NCI-H526 (cell line): ENCODE measurements at regions not wholly inside any gene's neighbourhood (a gene's known extent, or its start where the extent isn't known, plus 50 kb on each side); places are given as distances from the start of the nearest gene placed in this dataset.
"Not testable (repeated sequence)": the region's sequence is repeated elsewhere in the genome, so short reads cannot be mapped to it uniquely, and the experiment has no call there.

Experiments
- DNase-seq, 2 experiments: peaks; one replicate each; lab custom pipeline; 2025; lab: John Stamatoyannopoulos, UW

DNA sequence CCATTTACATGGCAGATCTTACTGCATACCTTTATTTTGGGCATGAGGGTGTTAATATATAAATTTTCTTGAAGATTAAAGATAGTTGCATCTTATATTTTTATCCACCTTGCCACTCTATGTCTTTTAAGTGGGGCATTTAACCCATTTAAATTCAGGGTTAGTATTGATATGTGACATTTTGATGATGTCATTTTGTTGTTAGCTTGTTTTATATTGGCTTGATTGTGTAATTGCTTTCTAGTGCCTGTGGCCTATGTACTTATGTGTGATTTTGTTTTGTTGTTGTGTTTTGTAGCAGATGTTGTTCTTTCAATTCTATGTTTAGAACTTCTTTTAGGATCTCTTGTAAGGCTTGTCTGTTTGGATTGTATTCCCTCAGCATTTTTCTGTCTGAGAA, 939.9 kb upstream of the CDH9 start:
- no peak for DNase-seq

DNA sequence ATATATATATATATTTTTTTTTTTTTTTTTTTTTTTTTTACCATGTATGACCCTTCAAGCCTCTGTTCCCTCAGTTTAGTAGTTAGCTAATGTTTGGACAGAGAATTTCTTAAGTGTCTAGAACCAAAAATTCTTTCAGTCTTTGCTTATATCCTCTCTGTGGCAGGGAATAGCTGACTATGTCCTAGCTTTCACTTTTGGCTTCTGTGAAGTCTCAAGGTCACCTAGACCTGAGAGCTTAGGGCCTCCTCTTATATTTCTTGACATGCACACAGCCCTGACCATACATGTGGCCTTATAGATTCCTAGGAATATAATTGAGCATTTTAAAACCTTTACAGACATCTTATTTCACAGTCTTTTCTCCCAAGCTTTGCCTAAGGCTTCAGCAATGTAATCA, 930.8 kb upstream of the CDH9 start:
- DNase-seq = no peak

DNA sequence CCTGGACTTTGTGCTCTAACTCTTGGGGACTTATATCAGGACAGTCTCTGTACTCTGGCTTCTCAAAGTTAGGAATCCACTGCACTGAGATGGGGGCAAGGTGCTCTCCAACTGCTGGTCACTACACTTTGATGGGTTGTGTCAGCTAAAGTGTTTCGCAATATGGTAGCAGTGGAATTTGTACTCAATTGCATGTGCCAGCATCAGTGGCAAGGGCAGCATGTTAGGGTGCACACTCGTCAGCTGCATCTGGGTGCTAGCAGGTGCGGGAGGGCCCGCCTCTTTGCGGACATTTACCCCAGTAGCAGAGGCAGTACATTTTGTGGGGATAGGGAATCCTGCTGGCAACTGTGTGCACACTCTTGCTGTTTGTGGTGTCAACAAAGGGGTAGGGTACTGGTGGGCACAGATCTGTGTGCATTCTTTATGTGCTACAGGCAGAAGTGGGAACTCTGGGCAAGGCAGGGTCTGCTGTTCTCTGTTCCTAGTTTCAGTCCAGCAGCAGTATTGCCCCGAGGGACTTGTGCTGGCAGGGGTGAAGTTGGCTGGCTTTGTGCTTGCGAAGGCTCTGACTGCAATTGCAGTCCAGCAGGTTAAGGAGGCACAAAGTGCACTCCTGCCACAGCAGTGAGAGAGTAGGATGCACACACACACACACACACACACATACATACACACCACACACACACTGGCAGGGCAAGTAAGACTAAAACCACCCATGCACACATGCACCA, 924.8 kb upstream of the CDH9 start:
- no peak for DNase-seq

DNA sequence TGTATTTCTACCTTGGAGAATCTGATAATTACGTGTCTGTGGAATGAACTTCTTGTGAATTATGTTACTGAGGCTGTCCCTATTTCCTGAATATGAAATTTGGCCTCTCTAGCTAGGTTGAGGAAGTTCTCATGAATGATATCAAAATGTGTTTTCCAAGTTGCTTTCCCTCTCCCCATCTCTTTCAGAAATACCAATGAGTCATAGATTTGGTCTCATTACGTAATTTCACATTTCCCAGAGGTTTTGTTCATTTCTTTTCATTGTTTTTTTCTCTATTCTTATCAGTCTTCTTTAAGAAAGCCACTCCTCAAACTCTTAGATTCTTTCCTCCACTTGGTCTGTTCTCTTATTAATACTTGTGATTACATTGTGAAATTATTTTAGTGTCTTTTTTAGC, 923.8 kb upstream of the CDH9 start:
- no peak for DNase-seq

DNA sequence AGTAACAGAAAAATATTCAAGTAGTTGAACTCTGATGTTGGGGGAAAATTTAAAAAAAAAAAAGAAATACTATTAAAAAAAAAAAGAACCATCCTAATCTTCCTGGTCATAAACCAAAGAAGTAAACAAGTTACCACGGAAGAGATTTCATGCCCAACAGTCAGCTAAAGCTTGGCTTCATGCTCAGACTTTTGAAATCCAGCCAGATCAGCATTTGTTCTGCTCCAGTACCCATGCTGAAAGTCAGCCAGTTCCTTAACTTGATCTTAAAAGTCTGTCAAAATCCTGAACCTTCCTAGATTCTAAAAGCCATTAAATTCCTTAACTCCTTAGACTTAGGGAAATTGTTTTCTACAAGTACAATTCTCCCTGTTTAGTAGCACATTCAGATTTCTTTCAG, 908.7 kb upstream of the CDH9 start:
- DNase-seq = no peak

DNA sequence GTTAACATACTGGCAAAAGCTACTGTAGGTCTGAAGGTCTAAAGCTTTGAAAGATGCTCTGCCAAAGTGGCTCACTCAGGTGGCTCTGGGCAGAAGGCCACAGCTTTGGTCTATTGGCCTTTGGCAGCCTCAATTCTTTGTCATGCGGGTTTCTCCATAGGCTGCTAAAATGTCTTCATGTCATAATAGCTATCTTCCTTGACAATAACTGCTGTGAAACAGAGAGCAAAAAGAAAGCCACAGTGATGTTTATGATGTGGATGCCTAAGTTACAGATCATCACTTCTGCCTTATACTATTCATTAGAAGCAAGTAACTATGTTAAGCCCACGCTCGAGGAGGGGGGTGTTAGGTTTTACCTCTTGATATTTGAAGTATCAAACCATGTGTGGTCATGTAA, 906.1 kb upstream of the CDH9 start:
- DNase-seq = no peak

DNA sequence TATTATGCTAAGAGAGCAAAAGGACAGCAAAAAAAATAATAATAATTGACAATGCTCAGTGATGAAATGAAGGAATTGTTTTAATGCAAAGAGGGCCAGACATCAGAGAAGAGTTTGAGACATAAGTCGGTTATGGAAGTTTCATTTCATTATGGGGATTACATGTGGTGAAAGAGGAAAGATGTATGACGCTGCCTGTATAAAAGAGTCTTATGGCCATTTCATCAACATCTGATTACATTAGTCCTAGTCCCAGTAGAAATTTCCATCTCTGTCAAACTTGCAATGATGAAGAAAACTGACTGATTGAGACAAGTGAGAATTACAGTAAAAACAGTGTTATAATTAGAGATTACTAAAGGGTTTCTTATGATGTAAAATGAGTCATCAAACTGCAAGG, 900.6 kb upstream of the CDH9 start:
- DNase-seq = no peak

DNA sequence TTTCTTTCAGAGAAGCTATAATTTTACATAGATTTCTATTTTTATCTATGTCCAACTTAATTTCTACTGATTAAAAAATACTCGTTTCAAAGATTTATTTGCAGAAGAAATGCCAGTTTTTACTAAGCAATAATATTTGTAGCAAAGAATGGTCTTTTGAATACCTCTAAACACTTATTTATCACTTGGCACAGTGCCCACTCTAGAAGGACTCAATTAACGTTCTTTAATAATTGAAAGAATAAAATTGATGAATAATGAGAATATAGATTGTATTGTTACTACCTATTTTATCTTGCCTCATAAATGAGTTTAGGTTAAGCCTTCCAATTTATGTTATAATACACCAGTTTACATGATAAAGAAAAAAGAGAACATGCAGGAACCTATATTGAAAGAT, 889.7 kb upstream of the CDH9 start:
- DNase-seq = no peak

DNA sequence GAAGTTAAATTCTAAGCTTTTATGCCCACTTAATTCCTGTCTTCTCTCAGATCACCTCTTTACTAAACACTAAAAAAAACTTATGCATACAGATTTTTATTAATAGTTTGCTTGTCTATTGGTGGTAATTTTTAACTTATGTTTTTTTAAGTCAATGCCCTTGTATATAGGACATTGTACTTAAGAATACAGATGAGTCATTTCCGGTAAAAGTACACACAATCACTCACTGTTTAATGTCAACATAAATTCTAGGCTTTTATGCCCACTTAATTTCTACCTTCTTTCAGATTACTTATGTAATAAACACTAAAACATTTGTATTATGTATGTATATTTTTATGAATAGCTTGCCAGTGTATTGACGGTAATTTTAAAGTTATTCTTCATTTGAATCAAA, 872.8 kb upstream of the CDH9 start:
- no peak for DNase-seq

DNA sequence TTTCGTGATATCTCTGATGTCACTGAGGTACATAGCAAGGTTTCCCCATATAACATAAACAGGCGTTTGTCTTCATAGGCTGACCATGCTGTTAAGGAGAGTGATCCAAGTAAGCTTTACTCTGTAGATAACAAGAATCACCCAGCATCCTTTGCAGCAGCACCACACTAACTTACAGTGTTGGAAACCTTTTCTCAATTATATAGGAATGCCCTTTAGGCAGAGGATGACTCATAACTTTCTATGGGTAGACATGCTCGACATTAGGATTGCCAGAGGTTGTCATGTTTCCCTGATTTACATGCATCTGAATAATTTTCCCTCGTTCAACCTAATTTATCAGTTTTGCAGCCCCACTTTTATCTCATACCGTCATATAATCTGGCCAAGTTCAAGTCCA, 870.0 kb upstream of the CDH9 start:
- no peak for DNase-seq

DNA sequence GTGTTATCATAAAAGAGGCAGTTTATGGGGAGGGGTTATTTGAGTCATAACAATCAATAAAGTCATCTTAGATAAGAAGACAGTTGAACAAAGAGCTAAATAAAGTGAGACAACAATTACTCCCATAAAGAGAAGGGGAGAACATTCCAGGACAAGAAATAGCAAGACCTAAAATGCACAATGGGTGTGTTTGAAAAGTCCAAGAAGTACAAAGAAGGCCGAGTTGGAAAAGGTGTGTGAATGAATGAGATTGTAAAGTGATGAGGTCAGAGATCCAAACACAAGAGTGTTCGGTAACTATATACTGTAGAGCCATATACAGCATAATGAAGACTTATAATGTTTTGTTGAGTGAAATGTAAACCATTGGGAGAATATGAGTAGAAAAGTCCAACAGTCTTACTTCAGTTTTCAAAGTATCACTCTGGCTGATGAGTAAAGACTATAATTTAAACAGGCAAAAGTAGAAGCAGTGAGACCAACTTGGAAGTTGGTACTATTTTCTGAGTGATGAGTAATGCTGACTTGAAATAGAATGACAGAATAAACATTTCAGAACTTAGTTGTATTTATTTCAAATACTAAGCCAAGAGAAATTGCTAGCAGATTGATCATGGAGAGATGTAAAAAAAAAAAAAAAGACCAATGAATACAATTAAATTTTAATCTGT, 868.7 kb upstream of the CDH9 start:
- no peak for DNase-seq

DNA sequence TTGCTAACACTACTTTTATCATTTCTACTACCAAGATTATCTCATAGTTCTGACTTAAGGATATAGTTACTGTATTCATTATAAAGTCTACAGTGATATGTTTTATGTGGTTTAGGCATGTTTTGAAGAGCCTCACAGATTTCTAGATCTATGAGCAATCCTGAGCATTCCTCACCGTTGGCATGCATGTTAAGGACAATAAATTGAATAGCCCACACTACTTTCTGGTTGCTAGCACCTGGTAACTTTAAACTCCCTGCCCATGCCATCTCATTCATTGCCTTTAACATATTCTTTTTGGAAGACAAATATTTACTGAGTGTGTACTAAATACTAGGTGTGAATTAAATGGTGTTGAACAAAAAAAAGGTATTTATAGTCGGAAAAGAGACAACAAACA, 868.1 kb upstream of the CDH9 start:
- no peak for DNase-seq

DNA sequence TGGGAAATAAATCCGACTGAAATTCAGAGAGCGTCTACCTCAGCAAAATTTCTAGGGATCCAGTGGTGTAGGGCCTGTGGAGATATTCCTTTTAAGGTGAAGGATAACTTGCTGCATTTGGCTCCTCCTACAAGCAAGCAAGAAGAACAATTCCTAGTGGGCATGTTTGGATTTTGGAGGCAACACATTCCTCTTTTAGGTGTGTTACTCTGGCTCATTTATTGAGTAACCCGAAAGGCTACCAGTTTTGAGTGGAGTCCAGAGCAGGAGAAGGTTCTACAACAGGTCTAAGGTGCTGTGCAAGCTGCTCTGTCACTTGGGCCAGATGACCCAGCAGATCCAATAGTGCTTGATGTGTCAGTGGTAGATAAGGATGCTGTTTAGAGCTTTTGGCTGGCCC, 862.4 kb upstream of the CDH9 start:
- DNase-seq = no peak

DNA sequence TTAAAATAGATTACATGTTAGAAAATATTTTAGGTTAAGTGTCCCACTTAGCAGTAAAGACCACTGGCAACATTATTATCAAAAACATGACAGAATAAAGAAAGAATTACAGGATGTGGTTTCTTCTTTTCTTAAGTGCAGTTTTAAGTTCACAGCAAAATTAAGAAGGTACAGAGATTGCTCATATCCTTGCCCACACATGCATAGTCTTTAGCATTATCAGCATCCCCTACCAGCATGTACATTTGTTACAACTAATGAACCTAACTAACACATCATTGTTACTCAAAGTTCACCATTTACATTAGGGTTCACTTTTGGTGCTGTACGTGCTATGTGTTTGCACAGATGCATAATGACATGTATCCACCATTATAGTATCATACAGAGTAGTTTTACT, 837.7 kb upstream of the CDH9 start:
- no peak for DNase-seq

DNA sequence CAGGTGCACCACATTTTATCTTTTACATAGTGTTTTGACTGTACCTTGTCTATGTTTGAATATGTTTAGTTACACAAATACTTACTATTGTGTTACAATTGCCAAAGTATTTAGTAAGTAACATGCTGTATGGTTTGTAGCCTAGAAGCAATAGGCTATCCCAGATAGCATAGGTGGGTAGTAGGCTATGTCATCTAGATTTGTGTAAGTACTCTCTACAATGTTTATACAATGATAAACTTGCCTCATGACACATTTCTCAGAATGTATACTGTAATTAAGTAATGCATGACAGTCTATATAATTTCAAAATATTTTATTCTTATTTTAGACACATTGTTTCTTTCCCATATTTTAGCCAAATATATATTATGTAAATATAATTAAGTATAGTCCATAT, 836.8 kb upstream of the CDH9 start:
- DNase-seq = no peak

DNA sequence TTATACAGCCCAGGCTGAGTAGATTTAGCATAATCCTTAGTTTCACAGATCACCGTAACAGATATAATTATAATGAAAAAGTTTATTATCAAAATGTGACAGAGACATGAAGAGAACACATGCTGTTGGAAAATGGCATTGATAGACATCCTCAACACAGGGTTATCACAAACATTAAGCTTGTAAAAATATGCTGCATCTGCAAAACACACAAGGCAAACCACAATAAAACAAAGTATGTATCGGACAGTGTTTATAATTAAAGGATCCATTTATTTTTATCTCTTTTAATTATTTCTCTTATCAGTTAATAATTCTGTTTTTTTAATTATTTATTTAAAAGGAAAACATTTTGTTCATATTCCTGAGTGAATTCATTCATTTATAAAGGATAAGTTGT, 829.9 kb upstream of the CDH9 start:
- no peak for DNase-seq

DNA sequence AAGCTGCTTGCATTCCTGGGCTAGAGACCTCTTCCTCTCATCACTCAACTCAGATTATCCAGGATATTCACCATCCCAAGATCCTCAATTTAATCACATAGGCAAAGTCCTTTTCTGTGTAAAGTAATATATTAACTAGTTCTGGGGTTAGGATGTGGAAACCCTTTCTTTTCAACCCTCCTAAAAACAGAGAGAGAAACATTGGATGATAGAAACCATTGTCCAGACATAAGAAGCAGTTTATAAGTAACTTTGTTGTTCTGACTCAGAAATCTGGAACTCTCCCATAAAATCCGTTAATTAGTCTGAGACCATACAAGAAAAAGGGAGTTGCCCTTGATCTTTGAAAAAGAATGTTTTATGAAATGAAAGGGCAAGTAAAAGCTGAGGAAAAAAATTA, 817.1 kb upstream of the CDH9 start:
- no peak for DNase-seq

DNA sequence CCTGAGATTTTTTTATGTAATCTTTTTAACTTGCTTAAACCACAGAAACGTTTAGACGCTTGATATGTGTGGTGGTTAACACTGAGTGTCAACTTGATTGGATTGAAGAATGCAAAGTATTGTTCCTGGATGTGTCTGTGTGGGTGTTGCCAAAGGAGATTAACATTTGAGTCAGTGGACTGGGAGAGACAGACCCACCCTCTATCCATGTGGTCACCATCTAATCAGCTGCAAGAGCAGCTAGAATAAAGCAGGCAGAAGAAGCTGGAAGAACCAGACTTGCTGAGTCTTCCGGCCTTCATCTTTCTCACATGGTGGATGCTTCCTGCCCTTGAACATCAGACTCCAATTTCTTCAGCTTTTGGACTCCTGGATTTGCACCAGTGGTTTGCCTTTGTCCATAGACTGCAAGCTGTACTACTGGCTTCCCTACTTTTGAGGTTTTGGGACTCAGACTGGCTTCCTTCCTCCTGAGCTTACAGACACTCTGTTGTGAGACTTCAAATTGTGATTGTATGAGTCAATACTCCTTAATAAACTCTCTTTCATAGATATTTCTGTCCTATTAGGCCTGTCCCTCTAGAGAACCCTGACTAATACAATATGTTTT, 816.0 kb upstream of the CDH9 start:
- DNase-seq = no peak

DNA sequence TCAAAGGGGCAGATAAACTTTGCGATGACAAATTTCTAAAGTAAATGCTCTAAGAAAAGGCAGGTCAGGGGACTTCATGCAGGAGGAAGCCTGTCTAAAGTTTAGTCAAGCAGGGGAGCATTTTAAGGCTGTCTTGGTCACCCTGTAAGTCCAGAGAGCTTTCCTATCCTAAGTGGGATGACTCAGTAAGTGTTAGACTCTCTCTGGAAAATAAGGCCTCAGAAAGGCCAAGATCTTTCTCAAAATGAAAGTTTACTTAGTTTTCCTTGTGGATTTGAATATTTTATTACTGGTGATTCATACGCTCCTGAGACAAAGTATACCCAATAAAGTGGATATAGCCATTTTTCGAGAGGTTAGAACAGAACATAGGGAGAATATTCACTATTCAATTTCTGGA, 806.9 kb upstream of the CDH9 start:
- no peak for DNase-seq

DNA sequence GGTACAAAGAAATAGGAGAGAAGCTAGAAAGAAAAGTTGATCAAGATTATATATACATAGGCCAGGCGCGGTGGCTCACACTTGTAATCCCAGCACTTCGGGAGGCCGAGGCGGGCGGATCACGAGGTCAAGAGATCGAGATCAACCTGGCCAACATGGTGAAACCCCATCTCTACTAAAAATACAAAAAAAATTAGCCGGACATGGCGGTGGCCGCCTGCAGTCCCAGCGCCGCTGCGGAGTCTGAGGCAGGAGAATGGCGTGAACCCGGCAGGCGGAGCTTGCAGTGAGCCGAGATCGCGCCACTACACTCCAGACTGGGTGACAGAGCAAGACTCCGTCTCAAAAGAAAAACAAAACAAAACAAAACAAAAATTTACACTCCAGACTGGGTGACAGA, 798.3 kb upstream of the CDH9 start:
- DNase-seq = not testable (repeated sequence)

DNA sequence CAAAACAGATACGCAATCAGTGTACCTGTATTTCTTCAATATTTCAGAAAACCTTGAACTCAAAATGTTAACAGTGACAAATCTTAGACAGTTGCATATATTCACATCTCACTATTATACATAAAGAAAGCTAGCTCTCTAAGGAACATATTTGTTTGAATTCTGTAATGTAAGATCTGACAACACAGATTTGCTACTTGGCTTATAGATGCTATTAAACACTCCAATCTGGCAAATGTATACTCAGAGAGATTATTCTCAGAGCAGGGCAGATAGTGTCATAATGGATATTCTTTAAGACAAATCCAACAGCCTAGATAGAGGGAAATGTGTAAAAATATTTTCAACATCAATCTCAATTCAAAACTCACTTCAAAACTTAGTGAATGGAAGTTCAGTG, 794.5 kb upstream of the CDH9 start:
- DNase-seq = no peak

DNA sequence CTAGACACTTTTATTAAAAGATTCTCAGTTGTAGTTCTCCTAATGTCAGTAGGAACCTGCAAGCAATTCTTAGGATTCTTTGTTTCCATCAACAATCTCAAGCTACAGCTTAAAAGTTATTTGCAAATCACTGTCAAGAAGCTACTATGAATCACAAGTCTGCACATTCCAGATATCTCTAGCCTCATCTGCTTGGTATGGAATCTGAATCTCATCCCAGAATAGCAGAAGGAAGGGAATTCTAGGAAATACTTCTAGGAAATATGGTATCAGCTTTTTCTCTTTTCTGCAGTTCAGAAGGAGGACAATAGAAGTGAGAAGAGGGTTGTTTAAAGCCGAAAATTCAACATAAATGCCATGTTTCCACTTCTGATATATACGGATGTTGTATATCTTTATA, 792.2 kb upstream of the CDH9 start:
- no peak for DNase-seq

DNA sequence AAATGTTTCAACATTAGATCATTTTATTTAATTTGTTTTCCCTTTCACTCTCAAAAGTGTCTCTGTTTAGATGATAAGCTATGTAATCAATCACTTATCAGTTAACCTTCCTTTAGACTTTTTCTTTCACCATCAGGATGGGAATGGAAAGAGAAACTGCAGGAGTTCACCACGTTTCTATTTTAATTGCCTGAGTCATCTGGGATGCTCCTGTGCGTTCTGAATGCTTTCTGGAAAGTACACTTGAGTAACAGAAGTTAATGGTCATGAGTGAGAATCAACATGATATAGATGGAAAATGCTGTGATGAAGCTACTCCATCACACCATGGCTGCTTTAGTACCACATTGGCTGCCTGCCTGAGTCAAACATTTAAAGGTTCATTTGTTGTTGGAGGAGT, 783.3 kb upstream of the CDH9 start:
- no peak for DNase-seq

DNA sequence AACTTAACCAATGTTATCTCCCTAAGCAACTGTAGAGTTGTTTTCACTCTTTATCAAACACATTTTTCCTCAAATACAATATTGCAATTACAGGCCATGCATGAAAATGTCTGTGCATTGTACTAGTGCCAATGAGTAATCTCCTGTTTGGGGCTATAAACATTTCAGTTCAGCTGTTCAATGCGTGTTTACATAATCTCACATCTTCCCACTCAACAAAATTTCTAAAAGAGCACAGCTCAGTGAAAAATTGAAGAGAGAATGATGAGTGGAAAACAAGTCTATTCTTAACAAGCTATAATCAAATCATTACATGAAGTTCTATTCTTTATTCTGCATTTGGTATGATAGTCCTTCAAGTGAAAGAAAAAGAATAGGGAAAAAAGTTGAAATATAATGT, 780.5 kb upstream of the CDH9 start:
- no peak for DNase-seq
